Fibroblast of skin of right quadriceps (primary cell): ENCODE measurements at regions not wholly inside any gene's neighbourhood (a gene's known extent, or its start where the extent isn't known, plus 50 kb on each side); places are given as distances from the start of the nearest gene placed in this dataset.
A peak's percentile ranks its signal among the peaks of the same experiment; 100 is the strongest.

Experiments used
- DNase-seq: peaks from one replicate; pipeline ENCODE4 v3.0.0-alpha.2; 2013

GRCh38 chr12:127419111-127419510 is 847.9 kb upstream of the TMEM132C start:
- no peak for DNase-seq

DNA sequence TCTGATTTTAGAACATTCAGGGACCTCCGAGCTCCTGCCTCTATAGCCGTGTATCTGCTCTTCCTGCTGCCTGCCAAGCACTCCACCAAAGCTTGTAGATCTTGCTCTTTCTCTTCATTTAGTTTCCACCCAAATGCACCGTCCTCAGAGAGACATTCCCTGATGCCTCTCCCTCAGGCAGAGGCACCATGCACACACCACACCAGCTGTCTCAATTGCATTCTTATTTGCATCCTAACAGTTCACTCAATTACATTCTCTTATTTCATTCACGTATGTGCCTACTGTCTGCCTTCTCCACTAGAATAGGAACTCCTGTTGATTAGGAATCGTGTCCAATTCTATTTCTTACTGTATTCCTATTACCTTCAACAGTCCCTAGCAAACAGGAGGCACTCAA is 845.4 kb upstream of the TMEM132C start:
- DNase-seq = no peak

DNA sequence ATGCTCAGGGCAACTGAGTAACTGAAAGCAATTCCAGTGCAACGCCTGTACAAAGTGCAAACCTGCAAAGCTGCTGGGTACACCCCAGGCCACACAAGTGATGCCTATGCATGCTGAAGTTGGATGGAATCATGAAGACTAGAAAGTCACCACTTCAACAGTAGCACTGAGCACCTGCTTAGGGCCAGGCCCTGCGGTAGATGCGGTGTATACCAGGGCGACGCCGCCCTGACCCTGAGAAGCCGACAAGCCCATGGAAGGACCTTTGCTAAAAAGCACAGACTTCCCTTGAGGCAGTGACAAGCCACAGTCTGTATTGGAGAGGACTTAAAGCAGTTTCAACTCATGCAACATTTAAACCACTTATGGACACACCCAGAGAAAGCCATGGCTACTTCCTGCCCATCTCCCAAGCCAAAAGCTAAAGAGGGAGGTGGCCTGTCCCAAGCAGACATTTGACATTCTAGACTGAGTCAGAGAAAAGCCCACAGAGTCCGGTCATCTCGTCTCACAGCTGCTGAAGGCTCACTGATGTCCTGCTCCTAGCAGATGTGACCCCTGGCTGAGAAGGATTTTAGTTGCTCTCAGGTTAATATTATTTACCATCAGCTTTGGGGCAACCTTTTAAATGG is 843.9 kb upstream of the TMEM132C start:
- no peak for DNase-seq

- no peak for DNase-seq
Observed at GRCh38 chr12:127425474-127425873, 841.5 kb upstream of the TMEM132C start.

GRCh38 chr12:127428420-127428819 is 838.5 kb upstream of the TMEM132C start:
- no peak for DNase-seq

DNA sequence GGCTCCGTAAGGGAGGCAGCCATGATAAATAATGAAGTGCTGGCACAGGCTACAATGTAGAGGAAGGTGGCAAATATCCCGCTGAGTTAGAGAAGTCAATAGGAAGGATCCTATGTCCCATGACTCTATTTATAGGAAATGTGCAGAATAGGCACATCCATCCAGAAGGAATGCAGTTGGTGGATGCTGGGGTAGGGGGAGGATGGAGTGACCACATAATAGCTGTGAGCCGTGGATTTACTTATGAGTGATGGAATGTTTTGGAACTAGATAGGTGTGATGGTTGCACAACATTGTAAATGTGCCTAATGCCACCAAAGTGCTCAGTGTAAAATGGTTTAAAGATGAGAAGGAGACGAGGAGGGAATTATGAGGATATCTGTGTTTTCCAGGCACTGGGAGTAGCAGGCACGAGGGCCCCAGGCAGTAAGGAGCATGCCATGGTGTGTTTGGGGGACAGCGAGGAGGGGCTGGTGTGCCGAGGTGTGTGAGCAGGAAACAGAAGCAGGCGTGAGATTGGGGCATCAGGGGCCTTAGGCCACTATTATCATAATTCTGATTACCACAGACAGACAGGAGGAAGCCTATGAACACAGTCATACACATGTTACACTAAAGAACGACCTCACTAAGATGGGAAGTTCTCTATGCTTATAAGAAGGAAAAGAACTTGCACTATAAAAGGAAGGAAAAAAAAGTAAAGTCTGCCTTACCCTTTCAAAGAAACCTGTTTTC is 837.3 kb upstream of the TMEM132C start:
- peak; percentile 49 for DNase-seq

- no peak for DNase-seq
Observed at GRCh38 chr12:127430401-127430800, 836.6 kb upstream of the TMEM132C start.

DNA sequence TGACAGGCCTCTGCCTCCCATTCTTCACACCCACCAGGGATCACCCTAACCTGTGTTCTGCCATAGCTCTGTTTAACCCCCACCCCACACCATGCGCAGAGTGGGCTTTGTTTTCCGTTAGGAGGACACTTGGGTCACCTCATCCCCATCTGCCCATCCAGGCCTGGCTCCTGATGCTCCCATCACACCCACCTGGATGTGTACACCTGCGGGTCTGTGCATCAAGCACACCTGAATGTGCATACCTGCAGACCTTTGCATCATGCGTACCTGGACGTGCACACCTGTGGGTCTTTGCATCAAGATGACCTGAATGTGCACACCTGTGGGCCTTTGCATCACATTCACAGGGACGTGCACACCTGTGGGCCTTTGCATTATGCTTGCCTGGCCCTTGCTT is 835.8 kb upstream of the TMEM132C start:
- DNase-seq = no peak

GRCh38 chr12:127431594-127431993 is 835.4 kb upstream of the TMEM132C start:
- no peak for DNase-seq

DNA sequence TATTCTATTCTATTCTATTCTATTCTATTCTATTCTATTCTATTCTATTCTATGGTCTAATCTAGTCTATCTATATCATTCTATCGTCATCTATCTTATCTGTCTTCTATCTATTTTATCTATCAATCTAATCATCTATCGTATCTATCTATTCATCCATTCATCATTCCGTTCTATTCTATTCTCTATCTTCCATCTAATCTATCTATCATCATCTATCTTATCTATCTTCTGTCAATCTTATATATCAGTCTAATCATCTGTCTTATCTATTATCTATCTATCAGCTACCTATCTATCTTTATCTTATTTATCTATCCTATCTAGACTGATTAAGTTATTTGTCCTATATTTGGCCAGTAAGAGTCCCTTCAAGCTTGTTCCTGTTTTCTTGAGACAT is 831.5 kb upstream of the TMEM132C start:
- DNase-seq = no peak

DNA sequence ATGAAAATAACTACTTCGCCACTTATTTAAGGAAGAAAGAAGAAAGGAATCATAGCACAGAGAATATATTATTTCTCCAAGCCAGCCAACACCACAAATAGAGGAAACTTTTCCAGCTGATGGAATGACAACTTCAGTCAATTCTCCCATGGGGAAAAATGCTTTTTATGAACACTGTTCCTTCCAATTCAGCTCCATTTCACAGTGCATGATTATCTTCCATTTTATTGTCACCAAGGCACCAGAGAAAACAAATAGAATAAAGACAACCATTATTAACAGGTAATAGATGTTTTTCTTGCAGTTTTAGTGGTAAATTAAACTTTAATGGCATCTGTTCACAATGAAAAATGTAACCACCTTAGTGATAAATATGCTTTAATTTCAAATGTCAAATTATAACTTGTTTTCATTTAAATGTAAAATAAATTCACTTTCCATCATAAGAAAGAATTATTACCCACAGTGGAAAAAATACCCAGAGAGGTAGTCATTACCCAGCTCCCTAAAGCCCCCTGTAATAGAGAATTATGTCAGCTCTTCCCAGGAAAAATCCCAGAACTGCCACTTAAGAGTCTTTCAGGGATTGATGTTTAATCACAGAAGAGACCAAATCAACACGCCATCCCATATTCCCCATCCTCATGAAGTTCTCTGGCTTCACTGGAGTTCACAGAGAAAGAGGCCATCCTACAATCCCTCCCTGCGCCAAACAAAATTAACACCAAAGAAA is 828.3 kb upstream of the TMEM132C start:
- DNase-seq = no peak

GRCh38 chr12:127445581-127446139 is 821.3 kb upstream of the TMEM132C start:
- DNase-seq = peak; percentile 8

- no peak for DNase-seq
Observed at GRCh38 chr12:127448906-127449305, 818.1 kb upstream of the TMEM132C start.

- no peak for DNase-seq
Observed at GRCh38 chr12:127450826-127451225, 816.1 kb upstream of the TMEM132C start.

DNA sequence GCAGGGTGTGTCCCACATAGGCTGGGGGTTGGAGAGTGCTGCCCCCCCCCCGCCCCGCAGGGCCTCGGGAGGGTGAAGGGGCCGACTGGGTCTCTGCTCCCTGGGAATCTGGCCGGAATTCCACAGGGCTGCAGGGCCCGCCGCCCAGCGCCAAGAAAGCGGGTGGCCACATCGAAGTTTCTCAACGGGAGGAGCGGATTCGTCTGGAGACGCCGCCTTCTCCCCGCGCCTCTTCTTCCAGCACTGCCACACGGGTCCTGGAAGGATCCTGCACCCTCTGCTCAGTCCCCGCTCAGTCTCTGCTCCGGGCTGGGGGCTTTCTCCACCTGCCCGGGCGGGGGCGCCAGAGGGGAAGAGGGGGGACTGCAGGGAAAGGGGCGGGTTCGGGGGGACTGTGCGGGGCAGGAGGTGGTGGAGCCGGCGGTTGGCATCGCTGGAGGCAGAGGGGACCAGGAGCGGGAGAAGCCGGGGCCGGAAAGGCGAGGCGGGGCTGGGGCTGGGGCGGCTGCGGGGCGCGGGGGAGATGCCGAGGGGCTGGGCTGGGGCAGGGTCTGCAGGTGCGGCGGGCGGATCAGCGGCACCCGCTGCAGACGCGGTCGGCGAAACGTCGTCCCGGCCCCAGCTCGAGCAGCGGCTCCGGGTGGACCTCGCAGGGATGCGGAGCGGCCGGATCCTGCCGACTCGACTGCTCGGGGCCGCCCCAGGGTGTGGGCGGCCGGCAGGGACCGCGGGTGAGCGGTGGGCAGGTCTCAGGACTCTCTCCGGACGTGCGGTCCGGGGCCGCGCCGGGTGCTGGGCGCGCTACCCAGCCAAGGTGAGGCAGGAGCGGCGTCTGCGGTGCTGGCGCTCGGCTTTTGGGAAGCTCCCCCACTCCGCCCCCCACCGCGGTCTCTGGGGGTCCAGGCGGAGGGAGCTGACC is 811.4 kb upstream of the TMEM132C start:
- DNase-seq = no peak

DNA sequence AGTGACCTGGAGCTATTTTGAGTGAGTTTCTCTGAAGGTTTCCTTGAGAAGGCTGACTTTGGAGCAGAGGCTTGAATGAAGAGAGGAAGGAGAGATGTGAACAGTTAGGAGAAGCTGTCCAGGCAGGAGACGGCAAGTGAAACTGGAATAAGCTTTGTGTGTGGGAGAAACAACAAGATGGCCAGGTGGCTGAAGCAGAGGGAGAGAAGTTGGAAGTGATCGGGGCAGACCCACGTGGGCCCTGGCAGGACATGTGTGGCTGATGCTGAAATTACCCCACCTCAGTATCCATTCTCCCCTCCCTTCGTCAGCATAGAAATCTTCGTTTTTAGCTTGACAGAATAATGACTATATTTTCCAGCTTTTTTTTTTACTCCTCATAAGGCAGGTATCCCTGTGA is 809.2 kb upstream of the TMEM132C start:
- DNase-seq = no peak

DNA sequence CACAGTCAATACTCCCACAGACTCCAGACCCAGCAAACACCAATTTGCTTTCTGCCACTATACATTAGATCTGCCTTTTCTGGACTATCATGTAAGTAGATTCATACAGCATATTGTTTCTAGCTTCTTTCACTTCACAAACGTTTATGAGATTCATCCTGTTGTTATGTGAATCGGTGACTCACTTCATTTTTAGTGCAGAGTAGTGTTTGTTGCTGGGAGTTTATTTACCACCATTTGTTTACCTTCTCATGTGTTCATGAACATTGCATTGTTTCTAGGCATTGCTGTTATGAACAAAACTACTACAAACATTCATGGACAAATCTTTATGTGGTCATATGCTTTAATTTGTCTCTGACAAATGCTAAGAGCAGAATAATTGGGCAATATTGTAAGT is 807.8 kb upstream of the TMEM132C start:
- DNase-seq = no peak

DNA sequence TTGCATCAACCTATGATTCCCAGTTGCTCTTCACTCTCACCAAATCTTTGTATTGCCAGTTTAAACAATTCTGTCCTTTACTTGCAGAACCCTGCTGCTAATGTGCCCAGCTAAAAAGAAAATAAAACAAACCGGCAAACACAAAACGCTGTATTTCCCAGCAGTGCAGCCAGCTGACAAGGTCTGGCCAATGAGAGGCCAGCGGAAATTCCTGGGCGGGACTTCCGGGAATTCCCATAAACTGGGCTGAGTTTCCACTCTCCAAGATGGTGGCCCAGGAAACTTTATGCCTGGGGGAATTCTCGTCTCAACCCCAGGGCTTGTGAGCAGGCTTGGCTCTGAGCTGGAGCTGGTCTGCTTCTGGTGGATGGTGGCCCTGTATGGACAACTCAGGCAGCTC is 807.3 kb upstream of the TMEM132C start:
- no peak for DNase-seq

- no peak for DNase-seq
Observed at GRCh38 chr12:127463237-127463636, 803.7 kb upstream of the TMEM132C start.

DNA sequence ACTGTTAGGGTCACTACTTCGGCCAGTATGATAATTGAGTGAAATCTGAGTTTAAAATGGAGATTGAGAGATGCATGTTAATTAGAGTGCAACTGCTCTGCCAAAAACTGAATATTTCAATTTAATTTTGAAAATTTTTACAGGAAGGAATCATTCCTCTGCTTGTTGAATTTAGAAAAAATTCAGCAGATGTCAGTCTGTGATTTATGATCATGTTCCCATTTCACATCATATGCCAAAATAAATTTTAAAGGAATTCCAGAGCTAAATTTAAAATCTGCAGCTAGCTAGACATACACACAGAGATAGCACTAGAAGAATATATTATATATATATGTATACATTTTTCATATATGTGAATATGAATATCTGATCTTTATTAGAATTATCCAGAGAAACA is 797.6 kb upstream of the TMEM132C start:
- no peak for DNase-seq

DNA sequence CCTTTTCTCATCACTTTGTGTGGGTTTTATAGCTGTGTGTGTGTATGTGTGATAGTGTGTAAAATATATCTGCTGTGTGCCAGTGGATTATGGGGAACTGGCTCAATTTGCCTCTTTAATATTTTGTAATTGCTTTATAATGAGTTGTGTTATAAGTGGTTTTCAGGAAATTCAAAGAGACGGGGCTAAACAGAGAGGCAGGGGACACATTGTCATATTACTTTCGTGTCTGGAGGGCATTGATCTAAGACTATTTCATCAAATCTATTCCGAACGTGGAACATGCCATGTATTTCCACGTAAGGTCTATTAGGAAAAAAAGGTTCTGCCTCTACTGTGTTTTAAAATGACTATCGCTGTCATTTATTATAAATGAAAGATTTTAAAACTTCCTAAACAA is 793.2 kb upstream of the TMEM132C start:
- DNase-seq = no peak

GRCh38 chr12:127479256-127479655 is 787.7 kb upstream of the TMEM132C start:
- DNase-seq = peak; percentile 83
